GM19238 (cell line): ENCODE measurements at regions not wholly inside any gene's neighbourhood (a gene's known extent, or its start where the extent isn't known, plus 50 kb on each side); places are given as distances from the start of the nearest gene placed in this dataset.

Experiments
- DNase-seq: peaks from one replicate; pipeline ENCODE4 v3.0.0; 2011; ENCODE audit warnings: low spot score; ENCODE audit not compliant: insufficient read length

DNA sequence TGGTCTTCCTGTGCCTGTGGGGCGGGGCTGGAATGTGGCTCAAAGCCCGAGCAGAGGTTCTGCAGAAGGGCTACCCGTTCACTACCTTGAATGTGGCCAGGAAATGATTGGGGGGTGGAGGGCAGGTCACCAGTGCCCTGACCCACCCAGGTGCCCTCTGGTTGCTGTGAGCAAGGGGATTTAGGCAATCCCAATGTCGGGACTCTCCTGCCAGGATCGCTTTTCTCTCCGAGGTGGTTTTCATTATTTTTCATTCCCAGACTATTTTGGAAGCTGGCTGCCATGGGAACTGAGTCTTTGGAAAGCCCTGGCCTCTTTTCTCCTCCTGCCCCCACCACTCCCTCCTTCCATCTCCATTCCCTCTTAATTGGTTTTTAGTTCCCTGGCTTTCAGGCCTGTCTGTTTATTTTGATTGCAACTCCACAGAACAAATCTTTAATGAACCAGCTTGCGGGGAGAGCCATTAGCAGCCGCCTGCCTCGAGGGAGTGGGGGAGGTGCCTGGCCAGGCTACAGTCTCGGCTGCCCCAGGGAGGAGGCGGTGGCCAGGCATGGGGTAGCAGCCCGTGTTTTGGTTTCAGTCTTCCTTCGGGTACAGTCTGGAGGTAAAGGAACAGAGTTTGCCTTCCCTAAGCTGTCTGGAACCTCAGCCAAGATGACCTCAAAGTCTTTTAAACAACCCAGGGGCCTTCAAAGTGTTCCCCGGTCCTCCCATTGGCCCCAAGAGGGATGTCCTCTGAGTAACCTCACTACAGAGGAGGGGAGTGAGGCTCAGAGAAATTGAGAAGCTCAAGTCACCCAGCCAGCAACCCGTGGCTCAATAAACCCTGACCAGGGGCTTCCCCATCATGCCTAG lies 114.4 kb upstream of the HAAO start:
- DNase-seq = no peak

DNA sequence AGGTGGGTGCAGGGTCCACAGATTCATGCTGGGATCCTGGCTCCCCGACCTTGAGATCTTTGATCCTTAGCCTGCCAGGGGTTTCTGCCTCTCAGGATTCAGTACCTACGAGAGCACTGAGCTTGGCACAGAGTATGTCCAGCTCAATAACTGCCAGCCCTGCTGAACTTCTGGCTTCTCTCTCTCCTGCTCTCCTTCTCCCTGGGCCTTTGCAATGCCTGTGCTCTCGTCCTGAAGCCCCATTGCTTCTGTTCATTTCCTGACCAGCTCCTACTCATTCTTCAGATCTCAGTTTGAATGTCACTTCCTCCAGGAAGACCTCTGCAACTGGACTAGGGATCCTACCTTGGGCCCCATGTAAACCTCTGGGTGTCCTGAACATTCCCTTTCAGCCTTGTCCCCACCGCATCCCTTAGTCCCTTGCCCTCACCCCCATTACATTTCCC lies 113.8 kb upstream of the HAAO start:
- no peak for DNase-seq

DNA sequence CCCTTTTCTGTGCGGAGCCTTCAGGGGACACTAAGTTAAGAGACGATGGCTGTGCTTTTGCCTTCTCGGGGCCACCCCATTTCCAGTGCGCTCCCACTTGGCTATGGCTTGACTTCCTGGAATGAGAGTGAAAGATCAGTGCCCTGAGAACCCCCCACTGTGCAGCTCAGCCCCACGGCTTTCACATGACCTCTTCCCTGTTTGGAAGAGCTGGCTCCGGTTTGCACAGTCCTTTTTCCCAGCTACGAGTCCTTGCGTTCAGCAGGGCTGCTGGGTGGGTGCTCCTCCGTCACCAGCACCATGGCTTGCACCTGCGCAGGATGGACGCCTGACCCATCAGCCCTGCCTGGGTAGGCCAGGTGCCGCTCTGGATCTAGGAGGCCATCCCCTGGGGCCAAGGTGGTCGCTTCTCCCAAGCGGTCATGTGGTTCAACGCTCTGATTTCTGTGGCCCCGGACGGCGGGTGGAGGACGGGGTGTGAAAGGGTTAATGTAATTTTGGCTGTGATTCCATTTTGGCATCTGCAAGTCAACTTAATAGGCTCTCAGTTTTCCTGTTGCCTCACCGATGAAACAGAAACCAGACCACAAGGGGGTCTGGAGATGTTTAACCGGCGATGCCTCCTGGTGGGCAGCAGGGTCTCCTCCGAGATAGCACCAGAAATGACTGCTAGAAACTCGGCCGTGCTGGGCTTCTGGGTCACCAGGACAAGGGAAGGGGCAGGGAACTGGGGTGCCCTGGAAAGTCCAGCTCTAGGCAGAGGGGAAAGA lies 113.1 kb upstream of the HAAO start:
- DNase-seq = no peak

DNA sequence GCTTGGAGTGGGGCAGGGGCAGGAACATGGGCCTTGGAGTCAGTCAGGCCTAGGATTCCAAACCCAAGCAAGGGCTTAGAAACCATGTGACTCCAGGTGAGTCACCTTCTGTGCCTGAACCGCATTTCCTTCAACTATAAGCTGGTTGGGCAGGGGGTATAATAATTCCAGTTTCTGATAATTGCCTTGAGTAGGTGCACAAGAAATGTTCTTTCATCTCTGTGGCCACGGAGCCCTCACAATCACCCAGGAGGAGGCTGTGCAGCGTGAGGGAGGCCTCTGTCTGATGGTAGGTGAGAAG lies 112.1 kb upstream of the HAAO start:
- no peak for DNase-seq

DNA sequence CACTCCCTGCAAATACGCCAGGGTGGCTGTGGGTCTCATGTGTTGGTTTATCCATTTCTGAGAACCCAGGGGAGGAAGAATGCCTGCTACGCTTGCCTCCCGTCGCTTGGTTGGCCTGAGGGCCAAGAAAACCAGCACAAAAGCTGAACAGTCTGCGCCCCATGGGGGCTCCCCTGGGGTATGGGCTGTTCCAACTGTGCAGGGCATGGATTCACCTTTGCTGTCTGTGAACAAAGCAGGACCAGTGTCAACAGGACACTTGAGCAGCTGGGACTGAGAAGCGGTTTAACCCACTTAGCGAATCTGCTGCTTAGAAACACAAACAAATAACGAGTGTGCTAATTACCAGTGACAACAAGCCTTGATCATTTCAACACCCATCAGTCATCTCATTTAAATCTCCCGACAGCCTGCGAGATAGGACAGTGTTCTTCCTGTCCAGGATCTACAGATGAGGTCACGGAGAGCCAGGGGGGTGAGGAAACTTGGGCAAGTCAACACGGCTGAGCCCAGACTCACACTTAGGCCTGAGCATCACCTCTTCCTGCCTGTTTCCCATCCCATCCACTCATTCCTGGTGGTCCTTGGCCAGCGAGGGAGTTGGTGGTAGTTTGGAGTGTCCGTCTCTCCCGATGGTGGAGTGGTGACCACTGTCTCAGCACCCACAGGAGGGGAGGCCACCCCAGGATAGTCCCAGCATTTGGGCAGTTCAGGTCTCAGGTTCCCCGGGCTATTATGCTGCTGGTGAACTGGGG lies 111.6 kb upstream of the HAAO start:
- DNase-seq = no peak

DNA sequence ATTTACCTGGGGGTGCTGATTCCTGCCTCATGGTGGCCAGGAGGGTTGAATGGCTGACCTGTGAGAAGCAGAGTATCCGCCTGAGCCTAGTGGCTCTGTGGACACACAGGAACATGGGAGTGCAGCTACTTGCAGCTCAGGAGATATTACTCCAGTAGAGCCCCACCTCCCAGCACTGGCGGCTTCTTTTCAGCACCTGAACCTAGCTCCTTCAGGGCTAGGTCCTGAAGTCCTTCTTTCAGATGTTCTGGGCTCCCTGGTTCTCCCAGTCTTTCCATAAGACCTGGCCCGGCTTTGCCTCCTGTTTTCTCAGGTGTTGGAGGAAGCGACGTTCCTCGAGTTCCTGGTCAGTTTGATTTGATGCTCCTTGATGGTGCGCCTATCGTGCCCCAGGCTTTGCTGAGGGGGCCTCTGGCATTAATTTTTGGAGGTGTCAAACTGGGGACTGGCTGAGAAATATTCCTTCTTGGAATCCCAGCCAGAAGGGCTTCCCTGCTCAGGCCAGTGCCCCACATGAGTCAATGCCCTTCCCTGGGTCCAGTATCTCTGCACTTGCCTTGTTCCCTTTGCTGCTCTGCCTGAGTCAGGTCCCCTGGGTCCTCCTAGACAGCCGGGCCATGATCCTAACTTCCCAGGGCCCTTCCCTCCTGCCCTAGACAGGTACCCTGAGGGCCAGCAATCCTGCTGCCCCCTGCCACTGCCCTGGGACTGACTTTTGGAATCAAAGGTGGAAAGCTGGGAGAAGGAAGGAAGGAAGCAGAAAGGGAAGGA lies 110.7 kb upstream of the HAAO start:
- no peak for DNase-seq

DNA sequence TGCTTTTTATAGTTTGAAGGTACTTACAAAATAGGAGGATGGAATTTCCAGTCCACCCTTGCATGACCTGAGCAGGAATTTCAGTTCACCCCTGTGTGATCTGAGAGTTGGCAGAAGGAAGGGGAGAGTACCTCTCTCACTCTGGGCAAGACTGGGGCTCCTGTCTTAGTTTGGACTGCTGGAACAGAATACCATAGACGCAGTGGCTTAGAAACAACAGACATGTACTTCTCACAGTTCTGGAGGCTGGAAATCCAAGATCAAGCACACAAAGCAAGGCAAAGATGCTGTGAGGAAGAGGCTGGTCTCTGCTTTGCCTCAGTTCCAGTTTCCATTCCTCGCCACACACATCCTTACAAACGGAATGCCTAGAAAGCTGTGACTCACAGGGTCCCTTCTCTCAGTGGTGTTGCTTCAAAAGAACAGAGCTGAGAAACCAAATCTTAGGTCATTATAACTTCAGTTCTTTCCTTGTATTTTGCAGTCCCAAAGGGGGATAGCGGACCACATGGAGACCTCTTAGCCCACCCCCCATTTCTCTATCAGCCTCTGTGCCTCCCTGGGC lies 108.8 kb upstream of the HAAO start:
- DNase-seq = no peak

DNA sequence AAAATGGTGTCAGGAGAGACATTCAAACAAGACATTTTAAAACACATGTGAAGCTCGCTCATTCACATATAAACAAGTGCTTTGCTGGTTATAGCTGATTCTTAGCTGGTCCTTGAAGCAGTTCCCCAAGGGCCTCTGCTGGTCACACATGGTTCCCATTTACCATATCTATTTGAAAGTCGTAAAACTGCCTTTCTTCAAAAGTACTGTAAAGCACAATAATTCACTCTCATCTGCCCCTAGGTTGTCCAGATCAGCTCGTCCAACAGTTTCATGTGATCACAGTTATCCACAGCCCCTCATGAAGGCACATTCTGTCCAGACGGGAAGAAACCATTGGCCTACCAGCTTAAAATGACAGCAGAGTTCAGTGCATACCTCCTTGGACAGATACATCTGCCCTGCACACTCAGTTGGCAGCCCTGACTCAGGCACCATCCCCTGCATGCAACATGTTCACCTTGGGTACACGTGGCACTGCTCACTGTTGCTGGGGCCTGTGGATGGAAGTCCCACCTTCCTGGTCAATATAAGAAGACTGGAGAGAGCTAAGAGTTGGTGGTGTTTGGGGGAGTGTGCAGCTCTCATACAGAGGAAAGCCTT lies 108.0 kb upstream of the HAAO start:
- DNase-seq = no peak

DNA sequence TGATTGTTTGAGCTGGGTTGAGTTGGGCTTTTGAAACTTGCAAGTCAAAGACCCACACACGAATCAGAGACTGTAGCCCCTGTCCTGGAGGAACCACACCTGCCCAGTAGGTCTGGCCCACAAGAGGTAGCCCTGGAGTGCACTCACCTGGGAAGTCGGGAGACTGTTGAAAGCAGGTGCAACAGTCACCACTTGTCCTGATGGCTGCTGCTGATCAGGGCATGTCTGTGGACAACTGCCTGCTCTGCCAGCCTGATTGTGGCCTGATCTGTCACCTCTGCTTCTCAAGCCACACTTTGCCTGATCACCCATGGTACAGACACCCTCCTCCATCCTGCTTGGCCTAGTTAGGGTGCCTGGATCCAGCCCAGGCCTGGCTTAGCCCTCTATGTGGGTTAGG lies 105.0 kb upstream of the HAAO start:
- no peak for DNase-seq

DNA sequence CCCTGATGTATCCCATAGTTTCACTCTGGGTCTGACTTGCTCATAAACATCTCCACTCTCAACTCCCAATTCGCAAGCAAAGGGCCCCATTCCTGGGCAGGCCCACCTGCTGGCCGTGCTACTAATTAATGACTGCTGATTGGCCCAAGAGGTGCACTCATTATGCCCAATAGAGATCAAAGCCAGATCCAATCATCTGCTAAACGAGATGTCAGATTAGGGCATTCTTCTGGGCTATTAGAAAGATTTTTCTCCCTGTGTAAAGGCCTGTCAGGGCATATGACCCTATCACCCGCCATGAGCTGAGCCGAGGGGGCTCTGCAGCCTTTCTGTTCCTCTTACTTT lies 103.4 kb upstream of the HAAO start:
- DNase-seq = no peak

DNA sequence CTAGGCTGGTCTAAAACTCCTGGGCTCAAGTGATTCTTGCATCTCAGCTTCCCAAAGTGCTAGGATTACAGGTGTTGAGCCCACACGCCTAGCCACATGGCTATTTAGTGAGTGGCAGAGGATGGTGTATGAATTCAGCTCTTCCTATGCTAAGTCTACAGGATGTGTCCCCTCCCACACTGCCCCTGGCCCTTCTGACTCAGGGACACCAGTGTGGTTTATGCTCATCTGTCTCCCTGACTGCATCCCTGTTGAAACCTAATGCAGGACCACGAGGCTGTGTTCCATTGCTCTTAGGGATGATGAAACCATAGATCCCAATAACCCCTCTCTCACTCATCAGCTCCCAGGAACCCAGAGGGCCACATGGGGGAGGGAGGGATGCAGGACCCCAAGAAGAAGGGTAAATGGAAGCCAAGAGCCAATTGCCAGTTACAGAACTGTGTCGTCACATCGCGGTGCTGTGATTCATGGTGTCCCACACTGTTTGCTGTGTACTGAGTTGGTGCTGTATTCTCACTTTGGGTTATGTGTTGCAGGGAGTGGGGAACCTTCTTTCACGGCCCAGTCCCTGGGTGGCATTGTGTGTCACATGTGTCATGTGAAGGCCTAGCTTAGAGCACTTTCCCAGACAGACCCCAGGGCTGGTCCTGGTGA lies 102.9 kb upstream of the HAAO start:
- no peak for DNase-seq

DNA sequence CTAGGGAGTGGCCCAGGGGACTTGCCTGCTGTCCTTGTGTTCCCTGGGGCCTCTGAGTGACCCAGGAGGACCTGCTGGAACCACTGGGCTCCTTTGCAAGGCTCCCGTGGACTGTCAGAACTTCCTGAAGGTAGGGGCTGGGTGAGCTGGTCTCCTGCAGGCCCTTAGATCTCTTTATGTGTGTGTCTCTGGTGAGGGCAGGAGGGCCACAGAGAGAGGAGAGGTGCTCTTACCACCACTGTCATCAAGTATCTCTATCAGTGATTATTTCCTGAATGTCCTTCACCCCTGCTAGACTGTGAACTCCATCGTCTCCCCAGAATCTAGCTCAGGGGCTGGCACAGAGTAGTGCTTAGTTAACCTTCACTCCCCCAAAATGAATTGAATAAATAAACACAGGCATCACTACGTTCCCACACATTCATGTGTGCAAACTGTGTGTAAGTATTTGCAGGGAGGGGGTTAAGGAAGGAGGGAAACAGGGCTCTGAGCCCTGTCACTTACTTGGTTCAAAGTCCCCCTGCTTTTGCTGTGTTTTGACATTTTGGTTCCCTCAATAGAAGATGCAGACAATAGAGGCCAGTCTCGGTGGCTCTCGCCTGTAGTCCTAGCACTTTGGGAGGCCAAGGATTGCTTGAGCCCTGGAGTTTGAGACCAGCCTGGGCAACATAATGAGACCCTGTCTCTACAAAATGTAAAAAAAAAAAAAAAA lies 100.8 kb upstream of the HAAO start:
- DNase-seq = no peak

DNA sequence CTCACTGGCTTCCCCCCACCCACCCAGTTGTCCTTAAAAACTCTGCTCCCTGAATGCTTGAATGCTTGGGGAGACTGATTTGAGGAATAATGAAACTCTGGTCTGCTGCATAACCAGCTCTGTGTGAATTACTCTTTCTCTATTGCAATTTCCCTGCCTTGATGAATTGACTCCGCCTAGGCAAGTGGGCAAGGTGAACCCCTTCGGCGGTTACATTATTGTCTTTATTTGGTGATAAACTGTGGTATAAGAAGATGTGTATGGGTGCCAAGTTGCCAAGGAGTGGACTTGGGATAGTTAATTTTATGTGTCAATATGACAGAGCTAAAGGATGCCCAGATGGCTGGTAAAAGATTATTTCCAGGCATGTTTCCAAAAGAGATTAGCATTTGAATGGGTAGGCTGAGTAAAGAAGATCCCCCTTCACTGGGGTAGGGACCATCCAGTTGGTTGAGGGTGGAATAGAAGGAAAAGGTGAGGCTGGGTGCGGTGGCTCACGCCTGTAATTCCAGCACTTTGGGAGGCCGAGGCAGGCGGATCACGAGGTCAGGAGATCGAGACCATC lies 98.5 kb upstream of the HAAO start:
- no peak for DNase-seq

DNA sequence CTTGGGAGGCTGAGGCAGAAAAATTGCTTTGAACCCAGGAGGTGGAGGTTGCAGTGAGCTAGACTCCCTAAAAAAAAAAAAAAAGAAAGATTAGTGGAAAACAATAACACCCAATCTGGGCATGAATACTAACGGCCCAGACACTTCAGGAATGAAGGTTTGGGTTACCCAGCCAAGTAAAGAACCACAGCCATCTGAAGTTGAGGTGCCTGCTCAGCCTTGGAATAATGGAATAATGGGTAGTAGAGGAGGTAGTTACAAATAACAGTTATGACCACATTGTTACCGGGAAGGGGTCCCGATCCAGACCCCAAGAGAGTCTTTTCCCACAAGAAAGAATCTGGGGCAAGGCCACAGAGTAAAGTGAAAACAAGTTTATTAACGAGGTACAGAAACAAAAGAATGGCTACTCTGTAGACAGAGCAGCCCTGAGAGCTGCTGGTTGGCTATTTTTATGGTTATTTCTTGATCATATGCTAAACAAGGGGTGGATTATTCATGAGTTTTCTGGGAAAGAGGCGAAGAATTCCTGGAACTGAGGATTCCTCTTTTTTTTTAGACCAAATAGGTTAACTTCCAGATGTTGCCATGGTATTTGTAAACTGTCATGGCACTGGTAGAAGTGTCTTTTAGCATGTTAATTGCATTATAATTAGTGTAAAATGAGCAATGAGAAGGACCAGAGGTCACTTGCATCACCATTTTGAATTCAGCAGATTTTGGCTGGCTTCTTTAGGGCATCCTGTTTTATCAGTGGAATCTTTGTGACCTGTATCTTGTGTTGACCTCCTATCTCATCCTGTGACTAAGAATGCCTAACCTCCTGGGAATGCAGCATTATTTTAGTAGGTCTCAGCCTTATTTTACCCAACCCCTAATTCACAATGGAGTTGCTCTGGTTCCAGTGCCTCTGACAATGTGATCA lies 96.2 kb upstream of the HAAO start:
- no peak for DNase-seq

DNA sequence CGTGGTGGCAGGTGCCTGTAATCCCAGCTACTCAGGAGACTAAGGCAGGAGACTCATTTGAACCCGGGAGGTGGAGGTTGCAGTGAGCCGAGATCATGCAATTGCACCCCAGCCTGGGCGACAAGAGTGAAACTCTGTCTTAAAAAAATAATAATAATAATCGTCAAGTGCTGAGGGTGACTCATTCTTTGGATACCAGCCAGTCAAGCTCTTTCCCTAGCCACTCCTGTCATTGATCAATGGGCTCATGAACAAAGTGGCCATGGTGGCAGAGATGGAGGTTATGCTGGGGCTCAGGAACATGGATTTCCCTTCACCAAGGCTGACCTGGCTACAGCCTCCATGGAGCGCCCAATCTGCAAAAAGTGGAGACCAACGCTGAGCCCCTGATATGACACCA lies 94.5 kb upstream of the HAAO start:
- DNase-seq = no peak

DNA sequence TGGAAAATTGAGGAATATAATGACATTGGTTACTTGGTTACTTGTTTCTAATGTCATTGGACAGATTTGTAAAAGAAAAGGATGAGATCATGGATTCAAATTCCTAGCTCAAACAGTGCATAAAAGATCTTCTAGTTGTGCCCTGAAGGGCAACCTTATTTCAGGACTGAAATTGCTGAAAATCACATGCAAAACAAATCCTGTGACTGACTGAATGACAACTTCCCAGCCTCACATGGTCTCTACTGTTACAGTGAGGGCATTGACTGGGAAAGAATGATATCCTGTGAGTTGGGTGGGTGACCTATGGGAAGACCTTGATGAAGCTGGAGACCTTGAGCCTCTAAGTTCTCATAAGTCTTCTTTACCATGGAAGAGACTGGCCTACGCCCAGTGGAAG lies 90.4 kb upstream of the HAAO start:
- DNase-seq = no peak

DNA sequence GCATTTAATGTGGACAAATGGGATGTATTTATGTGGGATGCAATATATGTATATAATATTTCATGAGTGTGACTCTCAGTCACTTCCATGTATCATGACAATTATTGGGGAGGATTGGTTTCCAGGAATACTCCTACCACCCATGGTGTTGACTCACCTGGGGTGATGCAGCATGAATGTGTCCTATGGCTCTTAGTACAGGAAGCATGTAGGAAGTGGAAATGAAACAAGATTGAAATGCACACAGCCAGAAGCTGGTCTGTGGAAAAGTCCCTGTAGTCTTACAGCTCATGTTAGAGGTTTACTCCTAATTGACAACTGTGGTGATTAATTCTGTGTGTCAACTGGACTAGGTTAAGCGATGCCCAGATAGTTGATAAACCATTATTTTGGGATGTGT lies 89.3 kb upstream of the HAAO start:
- DNase-seq = no peak
